H1 (cell line): ENCODE measurements at regions not wholly inside any gene's neighbourhood (a gene's known extent, or its start where the extent isn't known, plus 50 kb on each side); places are given as distances from the start of the nearest gene placed in this dataset.

Experiments
- CTCF ChIA-PET: fragments of 300-600 bp; sonication (Branson Sonifier 250); formaldehyde crosslinking; loops from one replicate; lab custom pipeline; 2021; ENCODE audit not compliant: partially characterized antibody; lab: Charles Lee
- POLR2A ChIA-PET: fragments of 300-600 bp; sonication (Branson Sonifier 250); formaldehyde crosslinking; loops from one replicate; lab custom pipeline; 2021; ENCODE audit warnings: inconsistent platforms; ENCODE audit not compliant: partially characterized antibody; lab: Charles Lee
- DNase-seq, 2 experiments: peaks; one replicate each; pipeline versions ENCODE4 v3.0.0 to v3.0.0-alpha.2; 2010 to 2022; ENCODE audit warnings: low spot score in 2 of 2, low read depth in 1 of 2, mixed read lengths in 1 of 2
- FAIRE-seq: peaks from 2 replicates; lab custom pipeline; 2011; peaks lifted over from hg19 to GRCh38; lab: Jason Lieb, UNC
- H2AFZ ChIP-seq: 2 replicates; pipeline ENCODE4 v1.8.1; 2012; ENCODE audit warnings: low read length, inconsistent platforms
- H2AK5ac ChIP-seq: 2 replicates; pipeline ENCODE4 v1.6.1; 2013; ENCODE audit warnings: low read depth, low read length
- H2BK120ac ChIP-seq: replicated peaks from 2 replicates; pipeline ENCODE3; 2013; ENCODE audit warnings: low read depth, low read length, inconsistent platforms
- H2BK12ac ChIP-seq: 2 replicates; pipeline ENCODE4 v1.6.1; 2013; ENCODE audit warnings: low read depth, low read length
- H2BK15ac ChIP-seq: 2 replicates; pipeline ENCODE4 v1.6.1; 2013; ENCODE audit warnings: low read length
- H2BK20ac ChIP-seq: 2 replicates; pipeline ENCODE4 v1.6.1; 2013; ENCODE audit warnings: low read length
- H2BK5ac ChIP-seq: 2 replicates; pipeline ENCODE4 v1.6.1; 2013; ENCODE audit warnings: low read depth, low read length
- H3K14ac ChIP-seq: 2 replicates; pipeline ENCODE4 v1.6.1; 2013; ENCODE audit warnings: inconsistent platforms; ENCODE audit not compliant: insufficient read length
- H3K18ac ChIP-seq: 2 replicates; pipeline ENCODE4 v1.6.1; 2013; ENCODE audit warnings: low read length; ENCODE audit errors: extremely low read depth
- H3K23ac ChIP-seq: 2 replicates; pipeline ENCODE4 v1.6.1; 2013; ENCODE audit warnings: inconsistent platforms; ENCODE audit not compliant: insufficient read length
- H3K23me2 ChIP-seq: 2 replicates; pipeline ENCODE4 v1.6.1; 2013; ENCODE audit warnings: low read depth, low read length
- H3K27ac ChIP-seq: 2 replicates; pipeline ENCODE4 v1.6.1; 2011; ENCODE audit warnings: low read depth, low read length, inconsistent platforms
- H3K27me3 ChIP-seq, 4 experiments: replicated peaks in 1 of 4; 1 replicate in 1 of 4; 2 replicates in 3 of 4; pipeline versions ENCODE4 v1.6.1 to v1.8.1; 2011 to 2013; ENCODE audit warnings: low read length in 3 of 4, mild to moderate bottlenecking in 3 of 4, inconsistent platforms in 2 of 4, mixed read lengths in 2 of 4, moderate library complexity in 1 of 4; ENCODE audit not compliant: control insufficient read depth in 3 of 4, insufficient read depth in 3 of 4; ENCODE audit errors: extremely low read depth in 1 of 4
- H3K36me3 ChIP-seq, 4 experiments: 2 replicates each; pipeline versions ENCODE4 v1.6.1 to v1.8.1; 2011 to 2013; ENCODE audit warnings: mild to moderate bottlenecking in 4 of 4, low read length in 3 of 4, moderate library complexity in 2 of 4, control low read depth in 1 of 4, inconsistent platforms in 1 of 4; ENCODE audit not compliant: insufficient read depth in 4 of 4, control insufficient read depth in 2 of 4
- H3K4ac ChIP-seq: replicated peaks from 2 replicates; pipeline ENCODE3; 2013; ENCODE audit warnings: low read length, low read depth, mixed read lengths, inconsistent platforms; ENCODE audit not compliant: insufficient read length
- H3K4me1 ChIP-seq, 4 experiments: replicated peaks in 1 of 4; 1 replicate in 1 of 4; 2 replicates in 3 of 4; pipeline versions ENCODE4 v1.6.1 to v1.8.1; 2011 to 2013; ENCODE audit warnings: low read length in 3 of 4, inconsistent platforms in 2 of 4, mixed read lengths in 1 of 4; ENCODE audit not compliant: insufficient read depth in 4 of 4, control insufficient read depth in 3 of 4
- H3K4me2 ChIP-seq, 2 experiments: 2 replicates each; pipeline versions ENCODE4 v1.6.1 to v1.8.1; 2011 to 2013; ENCODE audit warnings: low read depth in 2 of 2, low read length in 2 of 2, control low read depth in 1 of 2, inconsistent platforms in 1 of 2, mild to moderate bottlenecking in 1 of 2; ENCODE audit not compliant: insufficient read depth in 1 of 2
- H3K4me3 ChIP-seq, 4 experiments: fragments of 200-600, 300-600 bp in 1 of 4; sonication (generic), shearing (Covaris generic), sonication (Bioruptor Twin) in 1 of 4; 2 replicates each; pipeline versions ENCODE4 v1.5.1 to v1.8.1; 2011 to 2016; ENCODE audit warnings: low read length in 4 of 4, low read depth in 3 of 4, control low read depth in 2 of 4, inconsistent platforms in 2 of 4, mild to moderate bottlenecking in 2 of 4, mixed read lengths in 1 of 4, moderate library complexity in 1 of 4; ENCODE audit not compliant: insufficient read depth in 2 of 4; ENCODE audit errors: extremely low read depth in 1 of 4
- H3K56ac ChIP-seq: replicated peaks from 2 replicates; pipeline ENCODE3; 2013; ENCODE audit warnings: low read depth, mild to moderate bottlenecking, mixed read lengths, low read length, inconsistent platforms; ENCODE audit not compliant: insufficient read length
- H3K79me1 ChIP-seq: 2 replicates; pipeline ENCODE4 v1.6.1; 2013; ENCODE audit warnings: low read depth, low read length, control low read depth
- H3K79me2 ChIP-seq, 2 experiments: 2 replicates each; pipeline versions ENCODE4 v1.6.1 to v1.8.1; 2012 to 2013; ENCODE audit warnings: low read length in 2 of 2, mild to moderate bottlenecking in 2 of 2, inconsistent platforms in 1 of 2; ENCODE audit not compliant: insufficient read depth in 2 of 2, control insufficient read depth in 1 of 2
- H3K9ac ChIP-seq, 4 experiments: replicated peaks in 1 of 4; 1 replicate in 1 of 4; 2 replicates in 3 of 4; pipeline versions ENCODE4 v1.6.1 to v1.8.1; 2011 to 2013; ENCODE audit warnings: low read depth in 3 of 4, low read length in 3 of 4, control low read depth in 2 of 4, mild to moderate bottlenecking in 2 of 4, moderate library complexity in 2 of 4, inconsistent platforms in 1 of 4; ENCODE audit errors: extremely low read depth in 1 of 4
- H3K9me3 ChIP-seq, 2 experiments: 2 replicates each; pipeline versions ENCODE4 v1.6.1 to v1.8.1; 2012 to 2013; ENCODE audit warnings: mild to moderate bottlenecking in 2 of 2, moderate library complexity in 2 of 2, control low read depth in 1 of 2, inconsistent platforms in 1 of 2, low read depth in 1 of 2, low read length in 1 of 2, mixed read lengths in 1 of 2; ENCODE audit not compliant: insufficient read depth in 2 of 2
- H4K20me1 ChIP-seq, 2 experiments: replicated peaks in 1 of 2; 2 replicates each; pipeline versions ENCODE3 to v1.8.1; 2011 to 2013; ENCODE audit warnings: inconsistent platforms in 2 of 2, low read length in 2 of 2, mild to moderate bottlenecking in 1 of 2; ENCODE audit not compliant: insufficient read depth in 2 of 2, control insufficient read depth in 1 of 2
- H4K5ac ChIP-seq: 2 replicates; pipeline ENCODE4 v1.6.1; 2013; ENCODE audit warnings: low read length, low read depth, mixed read lengths, inconsistent platforms; ENCODE audit not compliant: insufficient read length
- H4K8ac ChIP-seq: 2 replicates; pipeline ENCODE4 v1.8.0; 2013; ENCODE audit warnings: mild to moderate bottlenecking, moderate library complexity, low read length, inconsistent platforms; ENCODE audit not compliant: insufficient read depth; ENCODE audit errors: extremely low read depth
- H4K91ac ChIP-seq: replicated peaks from 2 replicates; pipeline ENCODE3; 2013; ENCODE audit warnings: low read length, mixed read lengths, inconsistent platforms; ENCODE audit not compliant: insufficient read length
- BCL11A ChIP-seq, 2 experiments: IDR thresholded peaks; one replicate each; pipeline ENCODE4 v1.6.1; 2011; ENCODE audit warnings: low read depth in 2 of 2, low read length in 2 of 2, mild to moderate bottlenecking in 2 of 2
- CEBPB ChIP-seq: IDR thresholded peaks from 2 replicates; pipeline ENCODE4 v1.6.1; 2012; ENCODE audit warnings: low read depth, low read length
- CTCF ChIP-seq, 3 experiments: IDR thresholded peaks; 1 replicate in 2 of 3; 2 replicates in 1 of 3; pipeline versions ENCODE4 v1.5.1 to v1.6.1; 2011; ENCODE audit warnings: low read length in 3 of 3, mild to moderate bottlenecking in 3 of 3, inconsistent platforms in 2 of 3, low read depth in 1 of 3, moderate library complexity in 1 of 3; ENCODE audit not compliant: insufficient read depth in 1 of 3; ENCODE audit errors: control extremely low read depth in 1 of 3
- E2F6 ChIP-seq: IDR thresholded peaks from 2 replicates; pipeline ENCODE4 v1.6.1; 2012; ENCODE audit warnings: inconsistent platforms
- GABPA ChIP-seq: IDR thresholded peaks from 2 replicates; pipeline ENCODE4 v1.6.1; 2011; ENCODE audit warnings: mild to moderate bottlenecking, low read length, moderate library complexity, borderline replicate concordance; ENCODE audit not compliant: insufficient read depth
- JUN ChIP-seq: IDR thresholded peaks from 2 replicates; pipeline ENCODE4 v1.6.1; 2011; ENCODE audit warnings: low read depth, mild to moderate bottlenecking, improper control_type of control experiment, low read length
- KDM1A ChIP-seq: fragments of 200-600, 300-600 bp; sonication (generic); IDR thresholded peaks from 2 replicates; pipeline ENCODE4 v1.7.1; 2016; ENCODE audit warnings: mild to moderate bottlenecking, low read length, borderline replicate concordance
- KDM5A ChIP-seq: fragments of 200-600 bp; IDR thresholded peaks from 2 replicates; pipeline ENCODE4 v1.7.1; 2012; ENCODE audit warnings: mild to moderate bottlenecking, low read length, inconsistent platforms, mixed read lengths
- SP4 ChIP-seq: IDR thresholded peaks from 2 replicates; pipeline ENCODE4 v1.6.1; 2012; ENCODE audit warnings: low read length, inconsistent platforms
- TAF7 ChIP-seq: optimal IDR thresholded peaks from 2 replicates; pipeline ENCODE3; 2011; ENCODE audit warnings: low read depth, mild to moderate bottlenecking, inconsistent platforms, low read length, moderate library complexity, borderline replicate concordance
- TCF12 ChIP-seq: IDR thresholded peaks from 2 replicates; pipeline ENCODE4 v1.6.1; 2011; ENCODE audit warnings: low read depth, mild to moderate bottlenecking, low read length
- ZNF274 ChIP-seq: IDR thresholded peaks from 2 replicates; pipeline ENCODE4 v1.7.0; 2012; ENCODE audit warnings: low read length, borderline replicate concordance; ENCODE audit errors: extremely low read depth
- whole genome bisulfite sequencing, 2 experiments: shearing (Covaris generic) in 1 of 2; methylation state at CpG; one replicate each; pipeline versions ENCODE4 v1.1.6 to v1.1.7; 2013 to 2015; ENCODE audit warnings: low lambda C conversion rate in 2 of 2, mixed read lengths in 2 of 2, inconsistent platforms in 1 of 2, low coverage in 1 of 2, missing lambda C conversion rate in 1 of 2; ENCODE audit not compliant: insufficient replicate concordance in 2 of 2, insufficient coverage in 1 of 2, insufficient read length in 1 of 2; ENCODE audit errors: extremely low coverage in 1 of 2, missing lambda C conversion rate in 1 of 2; 5-methylcytosine and 5-hydroxymethylcytosine counted together

- Histone ChIP-seq H2BK12ac (no peak overlapping the region), H3K23ac (no peak overlapping the region), H3K56ac (no peak overlapping the region), H3K79me2 (no peaks in the 10 kb centered on the region), H4K91ac (no peak overlapping the region), H3K18ac (no peak overlapping the region), H3K4me2 (no peak overlapping the region), H3K79me1 (no peaks in the 10 kb centered on the region), H3K9ac (no peak overlapping the region), H2BK5ac (no peak overlapping the region), H2BK15ac (no peak overlapping the region), H3K23me2 (peaks cover 4% of the 10 kb centered on the region; the same call in 1 of the 2 replicates), H2BK20ac (no peak overlapping the region), H3K14ac (no peak overlapping the region), H3K9me3 (0 out of 4 replicates have a peak, but pooled peaks cover 0 to 4% of the 10 kb centered on the region in 2 experiments), H3K4me3 (no peak overlapping the region), H4K5ac (no peak overlapping the region), H4K8ac (no peak overlapping the region), H2AK5ac (no peak overlapping the region), H2AFZ (no peak overlapping the region), H3K27me3 (no peaks in the 10 kb centered on the region), H3K4ac (no peak overlapping the region), H3K27ac (no peak overlapping the region), H4K20me1 (no peaks in the 10 kb centered on the region), H3K4me1 (no peaks in the 10 kb centered on the region), H2BK120ac (no peak overlapping the region), H3K36me3 (no peaks in the 10 kb centered on the region)
- DNase-seq (no peak), FAIRE-seq (no peak)
- WGBS, 2 experiments = 97% methylated on average over 2 of the region's 2 CpGs; no CpG with 5 or more reads in 1 of the 2 experiments
- POLR2A ChIA-PET = no interaction called here
- CTCF ChIA-PET = no interaction called here
- no peak for TF ChIP-seq CEBPB
- TF ChIP-seq BCL11A (IDR thresholded peaks at IDR 0.05; ENCODE audit: low read depth in 2 of 2, low read length in 2 of 2) = no peak
- TF ChIP-seq ZNF274 = no peak
- no peak for TF ChIP-seq CTCF (IDR thresholded peaks at IDR 0.05; ENCODE audit: control extremely low read depth in 1 of 3, insufficient read depth in 1 of 3, low read depth in 1 of 3, low read length in 3 of 3)
- no peak for TF ChIP-seq SP4
- TF ChIP-seq TAF7 = no peak
- TF ChIP-seq TCF12 = no peak
- no peak for TF ChIP-seq GABPA
- no peak for TF ChIP-seq JUN
- TF ChIP-seq KDM1A = no peak
- TF ChIP-seq KDM5A = no peak
- TF ChIP-seq E2F6 = no peak
These were observed 75.7 kb downstream of the LHX2 start for GRCh38 chr9:124087226-124087625.
